Tibial artery (tissue), 4 donors: ENCODE measurements at regions not wholly inside any gene's neighbourhood (a gene's known extent, or its start where the extent isn't known, plus 50 kb on each side); places are given as distances from the start of the nearest gene placed in this dataset.
"Not testable (repeated sequence)": the region's sequence is repeated elsewhere in the genome, so short reads cannot be mapped to it uniquely, and the experiment has no call there.

Experiments
- DNase-seq, 2 donors: peaks; one replicate each; pipeline ENCODE4 v3.0.0-alpha.2; 2019
- H3K27ac ChIP-seq, 2 donors: fragments of 200-600 bp; sonication (generic) in 1 of 2; 1 replicate in 1 of 2; 2 replicates in 1 of 2; pipeline ENCODE4 v1.5.1; 2018 to 2019; ENCODE audit warnings: mild to moderate bottlenecking in 1 of 2
- H3K27me3 ChIP-seq, 2 donors: fragments of 200-600 bp; sonication (generic) in 1 of 2; one replicate each; pipeline versions ENCODE4 v1.5.1 to v1.6.0; 2016 to 2019
- H3K36me3 ChIP-seq, 3 donors: fragments of 200-600 bp; sonication (generic) in 2 of 3; one replicate each; pipeline ENCODE4 v1.5.1; 2016 to 2019; ENCODE audit warnings: mild to moderate bottlenecking in 2 of 3
- H3K4me1 ChIP-seq, 4 donors: fragments of 200-600 bp; sonication (generic) in 2 of 4; 1 replicate in 3 of 4; 2 replicates in 1 of 4; pipeline ENCODE4 v1.5.1; 2016 to 2019
- H3K4me3 ChIP-seq, 2 donors: fragments of 200-600 bp; sonication (generic) in 1 of 2; 1 replicate in 1 of 2; 2 replicates in 1 of 2; pipeline ENCODE4 v1.5.1; 2018 to 2019; ENCODE audit warnings: mild to moderate bottlenecking in 2 of 2
- H3K9me3 ChIP-seq, 3 donors: fragments of 200-600 bp; sonication (generic) in 1 of 3; one replicate each; pipeline ENCODE4 v1.5.1; 2016 to 2019
- CTCF ChIP-seq, 2 experiments: fragments of 200-600 bp in 1 of 2; fragments of 450-650 bp in 1 of 2; IDR thresholded peaks; one replicate each; pipeline ENCODE4 v1.5.1; 2017 to 2019; ENCODE audit warnings: antibody characterized with exemption in 2 of 2, mild to moderate bottlenecking in 1 of 2, moderate library complexity in 1 of 2
- intact Hi-C: fragments of 100-400 bp; cut with DNase I; formaldehyde crosslinking; loops from one replicate; pipeline ENCODE4 v1.15.0; 2023; ENCODE audit warnings: low total_unique reads

GRCh38 chr10:84632866-84633265, 304.5 kb downstream of the CCSER2 start:
- TF ChIP-seq CTCF (IDR thresholded peaks at IDR 0.05): no peak
- Histone ChIP-seq H3K4me3 (no peak overlapping the region), H3K4me1 (no peaks in the 10 kb centered on the region), H3K36me3 (no peaks in the 10 kb centered on the region), H3K27ac (no peak overlapping the region), H3K9me3 (no peaks in the 10 kb centered on the region), H3K27me3 (no peaks in the 10 kb centered on the region)
- DNase-seq: no peak
- intact Hi-C loops: no loop called here

GRCh38 chr10:84634636-84635035, 306.2 kb downstream of the CCSER2 start:
- Histone ChIP-seq H3K9me3 (peaks cover 0 to 4% (median 0%) of the 10 kb centered on the region in 3 donors), H3K27me3 (no peaks in the 10 kb centered on the region), H3K36me3 (no peaks in the 10 kb centered on the region), H3K27ac (no peak overlapping the region), H3K4me3 (no peak overlapping the region), H3K4me1 (no peaks in the 10 kb centered on the region)
- no peak for DNase-seq
- intact Hi-C loops: no loop called here
- no peak for TF ChIP-seq CTCF (IDR thresholded peaks at IDR 0.05)

GRCh38 chr10:84650628-84651027, 322.2 kb downstream of the CCSER2 start:
- H3K4me1 ChIP-seq, H3K27me3 ChIP-seq, intact Hi-C loops, H3K9me3 ChIP-seq, H3K27ac ChIP-seq, H3K4me3 ChIP-seq, H3K36me3 ChIP-seq, DNase-seq: not testable (repeated sequence)

GRCh38 chr10:84654671-84655070, 326.3 kb downstream of the CCSER2 start:
- DNase-seq: no peak
- Histone ChIP-seq H3K4me3 (no peak overlapping the region), H3K27me3 (no peaks in the 10 kb centered on the region), H3K36me3 (no peaks in the 10 kb centered on the region), H3K9me3 (no peaks in the 10 kb centered on the region), H3K4me1 (no peaks in the 10 kb centered on the region), H3K27ac (no peak overlapping the region)
- TF ChIP-seq CTCF (IDR thresholded peaks at IDR 0.05): no peak
- intact Hi-C loops: no loop called here

GRCh38 chr10:84659027-84659426, 330.6 kb downstream of the CCSER2 start:
- Histone ChIP-seq H3K27me3 (no peaks in the 10 kb centered on the region), H3K4me3 (no peak overlapping the region), H3K4me1 (no peaks in the 10 kb centered on the region), H3K9me3 (no peaks in the 10 kb centered on the region), H3K36me3 (no peaks in the 10 kb centered on the region), H3K27ac (no peak overlapping the region)
- TF ChIP-seq CTCF (IDR thresholded peaks at IDR 0.05): no peak
- intact Hi-C loops: no loop called here
- DNase-seq: no peak

- H3K27ac ChIP-seq: no peak overlapping the region
- H3K36me3 ChIP-seq: no peaks in the 10 kb centered on the region
- intact Hi-C loops: no loop called here
- TF ChIP-seq CTCF (IDR thresholded peaks at IDR 0.05): no peak
- no peaks in the 10 kb centered on the region for H3K27me3 ChIP-seq
- no peak for DNase-seq
- H3K4me3 ChIP-seq: no peak overlapping the region
- no peaks in the 10 kb centered on the region for H3K4me1 ChIP-seq
- H3K9me3 ChIP-seq: no peaks in the 10 kb centered on the region
These were observed 331.4 kb downstream of the CCSER2 start for GRCh38 chr10:84659497-84660439.
